ENCODE measurements at regions not wholly inside any gene's neighbourhood (a gene's known extent, or its start where the extent isn't known, plus 50 kb on each side); places are given as distances from the start of the nearest gene placed in this dataset.

GRCh38 chr4:62196338-62196737, 996.2 kb downstream of the ADGRL3 start:
- H4K20me1 ChIP-seq (ENCODE audit: control insufficient read depth, extremely low read depth, insufficient read depth, low read length) = no peaks in the 10 kb centered on the region
- H3K4me2 ChIP-seq (ENCODE audit: control insufficient read depth, extremely low read depth, insufficient read depth, low read depth, low read length) = no peak overlapping the region
- H3K9me1 ChIP-seq (ENCODE audit: control insufficient read depth, extremely low read depth, insufficient read depth, low read length) = no peaks in the 10 kb centered on the region
- no peak overlapping the region for H3K9ac ChIP-seq (ENCODE audit: control insufficient read depth, extremely low read depth, insufficient read depth, low read length)
- FAIRE-seq = no peak
- H2AFZ ChIP-seq (ENCODE audit: control insufficient read depth, low read length) = no peak overlapping the region
- dilution Hi-C loops (cut with MboI; ENCODE audit: extremely low pct_ligation_motif_present, low sequenced_read_pairs) = no loop called here
- no peak overlapping the region for H3K27ac ChIP-seq (ENCODE audit: control insufficient read depth, insufficient read depth, low read length)
- no peaks in the 10 kb centered on the region for H3K9me3 ChIP-seq (ENCODE audit: control insufficient read depth, low read depth, low read length)
- DNase-seq (ENCODE audit: low read depth, low spot score) = no peak
- no peaks in the 10 kb centered on the region for H3K4me1 ChIP-seq (ENCODE audit: control insufficient read depth, extremely low read depth, insufficient read depth, low read length)
- H3K27me3 ChIP-seq (ENCODE audit: control insufficient read depth, extremely low read depth, insufficient read depth, low read length) = no peaks in the 10 kb centered on the region
- TF ChIP-seq, protein P1, sequence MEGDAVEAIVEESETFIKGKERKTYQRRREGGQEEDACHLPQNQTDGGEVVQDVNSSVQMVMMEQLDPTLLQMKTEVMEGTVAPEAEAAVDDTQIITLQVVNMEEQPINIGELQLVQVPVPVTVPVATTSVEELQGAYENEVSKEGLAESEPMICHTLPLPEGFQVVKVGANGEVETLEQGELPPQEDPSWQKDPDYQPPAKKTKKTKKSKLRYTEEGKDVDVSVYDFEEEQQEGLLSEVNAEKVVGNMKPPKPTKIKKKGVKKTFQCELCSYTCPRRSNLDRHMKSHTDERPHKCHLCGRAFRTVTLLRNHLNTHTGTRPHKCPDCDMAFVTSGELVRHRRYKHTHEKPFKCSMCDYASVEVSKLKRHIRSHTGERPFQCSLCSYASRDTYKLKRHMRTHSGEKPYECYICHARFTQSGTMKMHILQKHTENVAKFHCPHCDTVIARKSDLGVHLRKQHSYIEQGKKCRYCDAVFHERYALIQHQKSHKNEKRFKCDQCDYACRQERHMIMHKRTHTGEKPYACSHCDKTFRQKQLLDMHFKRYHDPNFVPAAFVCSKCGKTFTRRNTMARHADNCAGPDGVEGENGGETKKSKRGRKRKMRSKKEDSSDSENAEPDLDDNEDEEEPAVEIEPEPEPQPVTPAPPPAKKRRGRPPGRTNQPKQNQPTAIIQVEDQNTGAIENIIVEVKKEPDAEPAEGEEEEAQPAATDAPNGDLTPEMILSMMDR (optimal IDR thresholded peaks at IDR 0.05 in 1 of 3, IDR thresholded peaks at IDR 0.05 in 1 of 3, conservative IDR thresholded peaks at IDR 0.05 in 1 of 3; ENCODE audit: extremely low read depth in 1 of 3, insufficient read depth in 2 of 3, low read length in 3 of 3) = no peak
- no peak for TF ChIP-seq EZH2 (IDR thresholded peaks at IDR 0.05; ENCODE audit: low read length)
- H3K4me3 ChIP-seq (ENCODE audit: control insufficient read depth in 2 of 3, extremely low read depth in 1 of 3, insufficient read depth in 2 of 3, low read depth in 1 of 3, low read length in 3 of 3) = no peak overlapping the region
- no peaks in the 10 kb centered on the region for H3K79me2 ChIP-seq (ENCODE audit: control insufficient read depth, insufficient read depth, low read length)
- no peaks in the 10 kb centered on the region for H3K36me3 ChIP-seq (ENCODE audit: control insufficient read depth in 2 of 2, extremely low read depth in 1 of 2, insufficient read depth in 2 of 2, low read length in 2 of 2)

GRCh38 chr4:62194342-62194741, 994.2 kb downstream of the ADGRL3 start:
- no peak overlapping the region for H3K4me3 ChIP-seq (ENCODE audit: control insufficient read depth in 2 of 3, extremely low read depth in 1 of 3, insufficient read depth in 2 of 3, low read depth in 1 of 3, low read length in 3 of 3)
- H3K27ac ChIP-seq (ENCODE audit: control insufficient read depth, insufficient read depth, low read length) = no peak overlapping the region
- H3K79me2 ChIP-seq (ENCODE audit: control insufficient read depth, insufficient read depth, low read length) = no peaks in the 10 kb centered on the region
- no peaks in the 10 kb centered on the region for H3K4me1 ChIP-seq (ENCODE audit: control insufficient read depth, extremely low read depth, insufficient read depth, low read length)
- no peaks in the 10 kb centered on the region for H3K27me3 ChIP-seq (ENCODE audit: control insufficient read depth, extremely low read depth, insufficient read depth, low read length)
- dilution Hi-C loops (cut with MboI; ENCODE audit: extremely low pct_ligation_motif_present, low sequenced_read_pairs) = no loop called here
- FAIRE-seq (no peak), DNase-seq (ENCODE audit: low read depth, low spot score) (no peak)
- H3K9me3 ChIP-seq (ENCODE audit: control insufficient read depth, low read depth, low read length) = no peaks in the 10 kb centered on the region
- no peaks in the 10 kb centered on the region for H3K36me3 ChIP-seq (ENCODE audit: control insufficient read depth in 2 of 2, extremely low read depth in 1 of 2, insufficient read depth in 2 of 2, low read length in 2 of 2)
- no peaks in the 10 kb centered on the region for H3K9me1 ChIP-seq (ENCODE audit: control insufficient read depth, extremely low read depth, insufficient read depth, low read length)
- H2AFZ ChIP-seq (ENCODE audit: control insufficient read depth, low read length) = no peak overlapping the region
- TF ChIP-seq EZH2 (IDR thresholded peaks at IDR 0.05; ENCODE audit: low read length) = no peak
- TF ChIP-seq, protein P1 (optimal IDR thresholded peaks at IDR 0.05 in 1 of 3, IDR thresholded peaks at IDR 0.05 in 1 of 3, conservative IDR thresholded peaks at IDR 0.05 in 1 of 3; ENCODE audit: extremely low read depth in 1 of 3, insufficient read depth in 2 of 3, low read length in 3 of 3) = no peak
- no peak overlapping the region for H3K9ac ChIP-seq (ENCODE audit: control insufficient read depth, extremely low read depth, insufficient read depth, low read length)
- H4K20me1 ChIP-seq (ENCODE audit: control insufficient read depth, extremely low read depth, insufficient read depth, low read length) = no peaks in the 10 kb centered on the region
- H3K4me2 ChIP-seq (ENCODE audit: control insufficient read depth, extremely low read depth, insufficient read depth, low read depth, low read length) = no peak overlapping the region

Data from keratinocyte (primary cell).